Activated CD8-positive, alpha-beta memory T cell treated with anti-CD3 and anti-CD28 coated beads for 24 hours (primary cell): ENCODE measurements at regions not wholly inside any gene's neighbourhood (a gene's known extent, or its start where the extent isn't known, plus 50 kb on each side); places are given as distances from the start of the nearest gene placed in this dataset.
"Not testable (repeated sequence)": the region's sequence is repeated elsewhere in the genome, so short reads cannot be mapped to it uniquely, and the experiment has no call there.

Experiments used
- DNase-seq: peaks from one replicate; pipeline ENCODE4 v3.0.0-alpha.2; 2020

DNA sequence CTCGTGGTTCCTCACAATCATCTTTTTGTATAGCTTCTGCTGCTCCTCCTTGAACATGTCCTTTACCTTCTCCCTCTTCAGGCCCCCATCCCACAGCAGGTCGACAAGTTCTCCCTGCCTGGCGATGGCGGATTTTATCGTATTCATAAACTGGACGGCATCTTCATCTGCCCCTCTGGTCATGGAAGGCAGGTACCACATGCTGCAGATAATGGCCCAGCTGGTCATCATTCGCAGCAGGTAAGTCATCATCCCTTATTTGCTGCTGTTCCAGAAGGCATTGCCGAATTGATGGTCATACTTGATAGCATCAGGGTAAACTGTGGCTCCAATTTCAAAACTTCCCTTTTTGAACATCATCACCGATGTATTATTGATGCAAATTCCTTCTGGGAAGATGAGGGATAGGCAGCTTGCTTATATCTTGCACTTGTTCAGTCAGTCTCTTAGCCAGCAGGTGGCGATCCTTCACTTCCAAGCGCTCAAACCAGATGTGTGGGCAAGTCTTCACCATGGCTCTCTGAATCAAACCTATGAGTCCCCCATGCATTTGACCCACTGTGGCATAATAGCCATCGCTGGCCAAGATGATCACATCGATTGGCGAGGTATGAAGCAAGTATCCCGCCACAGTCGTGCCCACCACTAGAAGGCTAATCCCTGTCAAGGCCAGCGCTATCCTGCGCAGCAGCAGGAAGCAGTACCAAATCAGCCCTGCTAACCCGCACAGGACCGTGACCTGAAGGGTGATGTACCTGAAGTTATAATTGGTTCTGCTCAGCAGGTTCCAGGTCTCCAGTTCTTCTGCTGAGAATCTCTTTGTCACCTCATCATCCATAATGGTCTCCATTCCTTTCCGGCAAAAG, 381.5 kb upstream of the STXBP6 start:
- DNase-seq = no peak

DNA sequence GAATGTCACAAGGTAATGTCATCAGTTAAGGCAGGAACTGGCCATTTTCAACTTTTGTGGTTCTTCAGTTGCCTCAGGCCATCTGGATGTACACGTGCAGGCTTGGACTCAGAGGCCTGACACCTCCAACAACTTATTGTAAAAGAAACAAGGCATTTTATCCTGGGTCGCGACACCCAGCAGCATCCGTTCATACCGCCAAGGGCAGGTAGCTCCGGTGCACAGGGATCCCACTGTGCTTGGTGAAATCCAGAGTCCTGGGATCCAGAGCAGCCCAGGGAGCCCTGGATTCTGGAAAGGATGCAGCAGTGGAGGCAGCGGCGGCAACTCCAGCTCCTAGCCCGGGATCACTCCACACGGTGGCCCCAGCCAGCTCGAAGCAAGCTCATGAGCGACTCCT, 380.9 kb upstream of the STXBP6 start:
- no peak for DNase-seq

DNA sequence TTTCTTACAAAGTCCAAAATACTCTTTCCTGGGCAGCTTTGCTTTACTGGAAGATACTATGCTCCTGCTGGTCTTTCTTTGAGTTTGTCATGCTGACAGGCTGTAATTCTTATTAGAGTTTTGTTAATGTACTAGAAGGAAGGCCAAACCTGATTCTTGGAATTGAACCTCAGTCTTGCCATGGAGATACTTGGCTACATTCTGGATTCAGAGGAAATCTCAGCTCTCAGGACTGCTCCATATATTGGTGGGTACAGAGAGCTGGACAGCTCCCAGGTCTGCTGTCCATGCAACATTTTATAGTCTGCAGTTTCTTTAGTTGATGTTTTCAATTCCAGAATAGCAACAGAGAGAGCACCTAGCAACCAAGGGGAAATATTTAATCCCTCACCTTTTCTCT, 363.1 kb upstream of the STXBP6 start:
- DNase-seq = no peak

DNA sequence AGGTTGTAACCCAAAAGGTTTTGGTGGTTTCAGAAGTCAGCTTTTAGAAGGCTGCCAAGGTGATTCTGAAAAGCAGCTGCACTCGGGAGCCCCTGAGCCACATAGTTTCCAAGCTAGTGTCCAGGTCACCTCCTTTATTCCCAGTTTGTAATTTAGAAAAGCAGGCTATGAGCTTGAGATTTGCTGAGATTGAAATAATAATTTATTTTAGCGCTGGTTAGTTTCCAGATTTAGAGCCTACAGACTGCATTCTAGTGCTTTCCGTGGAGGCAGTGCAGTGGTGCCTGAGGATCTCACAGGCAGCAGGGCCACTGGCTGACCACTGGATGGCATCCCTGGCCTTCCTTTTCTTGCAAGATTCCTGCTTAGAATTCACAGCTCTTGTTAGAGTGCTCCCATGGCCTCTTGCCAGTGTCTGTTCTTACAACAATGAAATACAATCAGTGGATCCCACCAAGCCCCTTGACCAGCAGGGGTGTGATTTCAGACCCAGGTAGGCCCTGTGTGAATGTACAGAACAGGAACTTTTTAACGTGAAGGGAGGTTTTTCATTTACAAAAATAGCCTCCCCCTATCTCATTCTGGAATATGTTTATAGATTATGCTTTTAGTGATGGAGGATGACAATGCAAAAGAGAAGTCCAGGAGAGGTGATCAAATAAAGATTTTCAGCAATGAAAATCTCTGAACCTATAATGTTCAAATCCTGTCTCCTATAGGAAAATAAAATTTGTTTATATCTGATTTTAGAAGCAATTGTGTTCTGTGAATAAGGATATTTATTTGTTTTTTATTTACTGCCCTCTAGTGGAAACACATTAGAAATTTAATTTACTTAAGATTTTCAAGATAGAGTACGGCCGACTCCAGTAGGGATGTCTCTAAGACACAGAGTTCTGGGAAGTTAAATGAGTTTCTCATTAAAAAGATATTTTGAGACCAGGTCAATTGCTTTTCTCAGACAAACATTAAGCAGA, 362.1 kb upstream of the STXBP6 start:
- no peak for DNase-seq

DNA sequence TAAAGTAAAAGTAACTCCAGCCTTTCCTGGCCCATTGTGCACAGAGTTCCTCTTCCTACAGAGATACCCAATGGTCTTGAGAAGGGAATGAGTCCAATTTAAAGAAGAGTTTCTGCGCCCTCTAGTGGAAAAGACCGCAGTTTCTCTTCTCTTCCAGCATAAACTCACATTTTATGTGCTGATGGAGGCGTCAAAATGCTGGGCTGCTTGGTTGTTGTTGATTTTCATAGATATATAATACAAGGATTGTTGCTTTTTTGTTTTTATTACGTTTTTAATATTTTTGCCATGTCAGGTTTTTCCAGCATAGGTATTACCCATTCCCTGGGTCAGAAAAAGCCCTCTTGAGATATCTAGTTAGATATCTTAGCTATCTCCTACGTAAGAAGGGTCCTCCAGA, 356.9 kb upstream of the STXBP6 start:
- no peak for DNase-seq

DNA sequence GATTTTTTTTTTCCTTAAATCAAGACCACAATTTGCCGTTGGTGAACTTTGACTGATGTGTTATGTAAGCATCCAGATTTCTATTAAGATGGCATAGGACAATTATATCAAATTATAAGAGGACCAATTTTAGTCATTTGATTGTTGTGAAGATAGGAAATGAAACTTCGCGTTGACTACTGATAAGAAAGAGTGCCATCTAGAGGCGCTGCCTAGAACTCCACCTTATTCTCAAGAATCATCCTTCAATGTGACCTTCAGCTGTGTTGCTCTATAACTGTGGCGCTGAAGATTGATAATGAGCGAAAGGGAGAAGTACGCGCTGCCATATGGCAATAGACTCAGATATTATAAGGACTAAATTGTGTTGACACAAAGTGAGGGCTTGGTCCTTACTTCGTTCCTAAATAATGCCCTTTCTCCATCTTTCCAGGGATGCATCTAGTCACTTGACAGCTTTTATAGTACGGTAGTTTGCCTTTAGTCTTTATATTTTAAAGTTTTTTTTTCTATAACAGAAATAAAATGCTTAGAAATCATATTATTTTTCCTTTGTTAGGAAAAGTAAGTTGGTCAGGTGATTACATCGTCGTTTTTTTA, 350.8 kb upstream of the STXBP6 start:
- no peak for DNase-seq

DNA sequence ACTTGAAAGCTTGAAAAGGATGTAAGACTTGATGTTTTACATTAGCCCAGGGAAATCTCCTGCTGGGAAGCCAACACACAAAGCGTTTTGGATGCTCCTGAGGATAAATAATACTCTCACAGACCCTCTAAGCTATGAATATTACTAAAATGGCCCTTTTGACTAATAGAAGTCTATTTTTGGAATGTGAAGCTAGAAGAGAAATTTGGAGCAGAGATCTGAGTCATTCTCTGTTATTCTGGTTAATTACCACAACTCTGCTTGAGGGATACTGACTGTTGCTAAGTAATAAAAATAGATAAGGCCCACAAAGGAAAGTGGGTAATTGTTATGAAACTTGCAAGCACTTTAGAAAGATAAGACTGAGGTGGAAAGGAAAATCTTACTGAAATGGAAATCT, 346.2 kb upstream of the STXBP6 start:
- DNase-seq = no peak

DNA sequence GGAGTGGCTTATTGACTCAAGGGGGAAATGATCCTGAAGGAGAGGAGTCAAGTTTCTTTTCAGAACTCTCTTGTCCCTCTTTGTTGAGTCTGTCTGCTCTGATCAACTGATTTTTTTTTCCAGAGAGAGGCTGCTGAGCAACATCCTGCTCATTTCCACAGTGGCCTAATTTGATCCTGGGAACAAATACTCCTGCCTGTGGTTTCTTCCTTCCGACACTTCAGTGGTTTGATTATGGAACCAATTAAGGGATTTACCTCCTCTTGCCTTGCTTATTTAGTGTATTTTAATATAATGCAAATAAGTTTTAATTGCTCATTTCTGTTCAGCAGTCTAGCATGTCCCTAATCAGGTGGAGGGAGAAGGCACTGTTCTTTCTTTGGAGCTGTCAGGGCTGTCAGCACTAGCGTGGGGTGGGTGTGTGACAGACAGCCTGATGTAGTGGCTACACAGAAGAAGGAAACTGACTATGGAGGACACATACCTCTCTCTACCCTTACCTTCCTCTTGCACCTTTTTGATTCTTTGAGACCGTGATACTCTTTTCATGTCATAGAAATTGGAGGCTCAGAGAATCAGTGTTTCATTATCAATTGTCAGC, 344.9 kb upstream of the STXBP6 start:
- no peak for DNase-seq

DNA sequence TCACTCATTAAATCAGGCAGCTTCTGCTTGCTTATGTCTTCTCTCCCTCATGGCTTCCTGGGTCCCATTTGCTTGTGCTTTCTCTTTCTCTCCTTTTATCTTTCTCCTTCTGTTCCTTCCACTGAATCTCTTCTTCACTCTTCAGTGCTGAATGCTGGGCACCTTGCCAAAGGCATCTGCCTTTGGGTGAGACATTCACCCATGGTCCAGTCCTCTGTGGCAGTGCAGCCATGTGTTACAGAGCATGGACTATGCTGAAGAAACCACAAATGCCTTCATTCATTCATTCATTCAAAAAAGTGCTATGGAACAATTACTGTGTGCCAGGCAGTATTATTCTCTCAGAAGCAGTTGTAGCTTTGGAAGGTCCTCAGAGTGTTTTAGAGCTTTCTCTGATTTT, 344.4 kb upstream of the STXBP6 start:
- no peak for DNase-seq

DNA sequence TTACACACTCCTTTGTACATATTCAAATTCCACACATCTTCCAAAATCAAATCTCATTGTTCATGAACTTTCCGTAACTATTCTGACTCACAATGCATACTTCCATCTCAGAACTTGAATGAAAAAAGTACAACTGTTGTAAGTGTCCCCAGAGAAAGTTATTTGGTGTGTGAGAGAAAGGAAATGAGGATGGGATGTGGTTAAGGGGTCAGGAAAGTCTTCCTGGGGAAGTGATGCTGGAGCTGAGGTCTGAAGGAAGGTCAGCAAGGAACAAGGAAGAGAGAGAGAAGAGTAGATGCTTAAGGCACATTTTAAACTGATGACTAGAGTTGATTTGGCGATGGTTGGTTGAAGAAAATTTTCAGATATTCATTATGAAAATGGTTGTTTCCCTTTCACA, 340.0 kb upstream of the STXBP6 start:
- DNase-seq = no peak

DNA sequence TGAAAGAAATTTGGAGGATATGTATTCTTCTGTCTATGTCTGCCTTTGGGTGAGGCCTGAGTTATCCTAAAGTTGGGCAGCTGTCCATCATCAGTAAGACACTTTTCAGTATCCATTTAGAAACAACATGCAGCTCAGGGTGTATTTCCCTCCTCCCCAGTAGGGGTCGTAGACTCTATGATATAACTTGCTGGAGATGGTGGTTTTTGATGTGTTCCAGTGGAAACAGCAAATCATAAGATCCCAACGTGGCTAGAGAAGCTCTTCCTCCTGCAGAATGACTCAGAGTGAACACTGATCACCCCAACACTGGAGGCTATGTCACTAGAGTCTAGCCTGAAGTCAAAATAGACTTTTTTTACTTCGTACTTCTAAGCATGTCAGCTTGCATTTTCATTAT, 331.6 kb upstream of the STXBP6 start:
- DNase-seq = no peak

DNA sequence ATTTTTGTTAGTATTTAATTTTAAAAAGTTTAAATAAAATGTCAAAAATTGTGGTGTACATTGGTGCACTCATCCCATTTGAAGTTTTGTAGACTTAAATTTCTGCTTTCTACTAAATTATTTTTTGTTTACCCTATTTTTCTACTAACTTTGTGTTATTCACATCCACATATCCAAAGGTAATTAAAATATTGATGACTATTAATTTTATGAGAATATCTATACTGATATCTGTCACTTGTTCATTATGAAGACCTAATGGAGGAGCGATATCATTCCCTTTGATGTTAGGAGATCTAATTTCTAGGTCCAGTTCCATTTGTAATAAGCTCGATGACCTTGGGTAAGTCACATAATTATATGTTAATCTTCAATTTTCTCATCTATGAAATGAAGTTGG, 325.7 kb upstream of the STXBP6 start:
- no peak for DNase-seq

DNA sequence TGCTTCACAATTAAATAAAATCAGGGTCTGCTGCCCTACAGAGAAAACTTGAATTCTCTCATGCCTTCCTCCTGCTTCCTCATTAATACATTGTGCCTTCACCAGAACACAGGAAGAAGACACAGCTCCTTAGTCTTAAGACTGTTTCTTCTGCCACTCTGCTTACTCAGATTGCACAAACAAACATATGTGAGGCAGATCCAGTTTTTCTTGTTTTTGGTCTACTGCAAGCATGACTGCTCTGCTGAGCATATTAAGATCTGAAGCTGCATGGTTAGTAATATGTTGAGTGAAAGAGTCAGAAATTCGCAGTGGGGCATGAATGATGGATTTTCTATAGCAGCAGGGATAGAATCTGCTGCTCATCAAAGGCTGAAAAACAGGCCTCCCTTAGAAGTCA, 321.1 kb upstream of the STXBP6 start:
- DNase-seq = no peak

DNA sequence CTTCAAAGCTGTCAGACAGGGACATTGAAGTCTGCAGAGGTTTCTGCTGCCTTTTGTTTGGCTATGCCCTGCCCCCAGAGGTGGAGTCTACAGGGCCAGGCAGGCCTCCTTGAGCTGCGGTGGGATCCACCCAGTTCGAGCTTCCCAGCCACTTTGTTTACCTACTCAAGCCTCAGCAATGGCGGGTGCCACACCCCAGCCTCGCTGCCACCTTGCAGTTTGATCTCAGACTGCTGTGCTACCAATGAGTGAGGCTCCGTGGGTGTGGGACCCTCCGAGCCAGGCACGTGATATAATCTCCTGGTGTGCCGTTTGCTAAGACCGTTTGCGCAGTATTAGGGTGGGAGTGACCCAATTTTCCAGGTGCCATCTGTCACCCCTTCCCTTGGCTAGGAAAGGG, 320.1 kb upstream of the STXBP6 start:
- DNase-seq = not testable (repeated sequence)

DNA sequence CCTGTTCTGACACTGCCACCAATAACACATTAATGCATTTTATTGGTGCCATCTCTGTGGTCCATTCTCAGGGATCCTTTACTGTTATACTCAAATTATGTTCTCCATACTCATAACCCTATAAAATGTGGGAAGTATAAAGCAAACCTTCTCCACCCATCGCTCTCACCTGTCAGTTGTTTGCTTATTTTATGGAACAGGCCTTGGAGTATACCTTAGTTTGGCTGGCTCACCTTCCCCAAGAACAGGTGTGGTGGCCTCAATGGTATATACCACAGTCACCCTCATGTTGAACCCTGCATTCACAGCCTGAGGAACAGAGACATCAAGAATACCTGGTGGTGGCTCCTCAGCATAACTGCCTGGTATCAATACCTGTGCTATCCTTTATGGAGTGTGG, 308.4 kb upstream of the STXBP6 start:
- no peak for DNase-seq

DNA sequence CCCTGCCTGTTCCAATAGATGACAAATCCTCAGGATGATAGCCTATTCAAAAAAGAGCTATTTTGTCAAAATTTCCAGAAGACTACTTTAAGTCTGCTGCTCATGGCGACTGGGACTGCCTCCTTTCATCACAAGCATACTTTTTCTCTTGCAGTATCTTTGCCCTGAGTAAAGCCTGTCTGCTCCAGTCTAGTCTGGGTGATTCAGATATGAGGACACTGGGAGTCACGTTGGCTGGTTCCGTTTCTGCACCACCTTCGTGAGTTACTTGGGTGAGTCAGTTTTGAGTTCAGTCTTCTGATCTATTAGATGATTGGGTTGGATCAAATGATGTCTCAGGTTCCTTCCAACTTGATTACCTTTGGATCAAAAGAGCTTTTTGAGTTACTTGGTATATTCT, 301.3 kb upstream of the STXBP6 start:
- DNase-seq = no peak

DNA sequence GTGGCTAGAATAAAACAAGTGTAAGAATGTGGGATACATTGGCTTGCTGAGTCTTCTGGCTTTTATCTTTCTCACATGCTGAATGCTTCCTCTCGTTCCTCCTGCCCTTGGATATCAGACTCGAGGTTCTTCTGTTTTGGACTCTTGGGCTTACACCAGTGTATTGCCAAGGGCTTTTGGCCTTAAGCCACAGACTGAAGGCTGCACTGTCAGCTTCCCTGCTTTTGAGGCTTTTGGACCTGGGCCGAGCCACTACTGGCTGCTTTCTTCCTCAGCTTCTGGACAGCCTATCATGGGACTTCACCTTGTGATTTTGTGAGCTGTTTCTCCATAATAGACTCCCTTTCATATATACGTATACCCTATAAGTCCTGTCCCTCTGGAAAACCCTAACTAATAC, 300.9 kb upstream of the STXBP6 start:
- no peak for DNase-seq

DNA sequence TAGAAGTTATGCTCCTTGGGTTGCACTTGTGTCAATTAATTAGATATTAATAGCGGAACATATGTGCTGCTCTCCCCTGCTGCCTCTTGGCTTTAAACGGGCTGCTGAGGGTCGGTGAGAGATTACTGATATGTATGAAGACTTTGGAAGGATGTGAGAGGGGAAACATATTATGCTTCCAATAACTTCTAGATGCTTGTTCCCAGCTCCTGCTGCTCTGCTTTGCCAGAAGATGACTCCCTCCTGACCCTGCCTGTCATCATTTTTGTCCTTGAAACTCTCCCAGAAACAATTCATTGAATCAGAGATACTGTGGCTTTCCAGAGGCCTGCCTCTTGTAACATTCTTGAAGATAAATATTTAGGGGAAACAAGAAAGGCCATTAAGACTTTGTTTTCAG, 300.1 kb upstream of the STXBP6 start:
- DNase-seq = no peak

DNA sequence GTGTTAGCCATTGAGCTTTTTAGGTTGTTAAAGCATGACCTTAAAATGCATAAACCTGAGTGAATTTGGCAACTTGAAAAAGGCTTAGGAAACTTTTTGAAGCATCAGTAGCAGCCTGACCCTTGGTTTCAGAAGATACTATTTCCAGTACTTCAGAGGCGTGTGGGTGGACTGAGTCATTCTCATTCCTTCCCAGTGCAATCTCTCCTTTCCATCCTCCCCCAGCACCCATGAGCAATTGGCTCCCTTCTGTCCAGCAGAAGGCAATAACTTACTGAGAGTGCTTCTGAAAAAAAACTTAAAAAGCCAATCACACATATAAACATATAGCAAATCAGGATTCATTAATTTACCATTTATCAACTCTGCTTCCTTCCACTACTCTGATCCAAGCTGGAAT, 299.3 kb upstream of the STXBP6 start:
- DNase-seq = no peak

DNA sequence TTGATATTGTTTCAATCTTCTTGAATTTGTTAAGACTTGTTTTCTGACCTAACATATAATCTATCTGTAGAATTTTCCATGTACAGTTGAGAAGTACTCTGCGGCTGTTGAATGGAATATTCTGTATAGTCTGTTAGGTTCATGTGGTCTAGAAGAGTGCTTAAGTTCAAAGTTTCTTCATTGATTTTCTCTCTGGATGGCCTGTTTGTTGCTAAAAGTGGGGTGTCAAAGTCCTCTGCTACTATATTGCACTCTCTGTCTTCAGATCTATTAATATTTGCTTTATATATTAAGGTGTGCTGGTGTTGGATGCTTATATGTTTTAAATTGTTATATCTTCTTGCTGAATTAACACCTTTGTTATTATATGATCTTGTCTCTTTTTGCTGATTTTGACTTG, 290.9 kb upstream of the STXBP6 start:
- DNase-seq = no peak

DNA sequence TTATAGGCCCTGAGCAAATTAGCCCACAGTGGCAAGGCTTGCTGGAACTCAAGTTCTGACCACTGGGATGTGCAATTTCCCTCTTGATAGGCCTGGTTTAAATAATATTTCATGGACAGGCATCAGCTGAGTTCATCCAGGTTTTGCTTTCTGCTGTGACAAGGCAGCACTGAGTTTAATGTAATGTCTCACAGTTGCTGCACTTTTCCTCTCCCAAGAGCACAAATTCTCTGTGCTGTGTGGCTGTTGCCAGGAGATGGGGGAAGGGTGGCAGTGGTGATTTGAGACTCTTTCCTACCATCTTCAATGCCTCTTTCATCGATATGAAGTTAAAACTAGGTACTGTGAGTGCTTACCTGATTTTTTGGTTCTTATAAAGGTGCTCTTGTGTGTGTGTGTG, 272.8 kb upstream of the STXBP6 start:
- no peak for DNase-seq

DNA sequence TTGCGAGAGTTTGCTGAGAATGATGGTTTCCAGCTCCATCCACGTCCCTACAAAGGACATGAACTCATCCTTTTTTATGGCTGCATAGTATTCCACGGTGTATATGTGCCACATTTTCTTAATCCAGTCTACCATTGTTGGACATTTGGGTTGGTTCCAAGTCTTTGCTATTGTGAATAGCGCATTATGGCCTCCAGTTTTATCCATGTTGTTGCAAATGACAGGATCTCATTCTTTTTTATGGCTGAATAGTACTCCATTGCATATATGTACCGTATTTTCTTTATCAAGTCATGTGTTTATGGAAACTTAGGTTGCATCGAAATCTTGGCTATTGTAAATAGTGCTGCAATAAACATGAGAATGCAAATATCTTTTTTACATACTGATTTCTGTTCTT, 266.1 kb upstream of the STXBP6 start:
- not testable (repeated sequence) for DNase-seq

DNA sequence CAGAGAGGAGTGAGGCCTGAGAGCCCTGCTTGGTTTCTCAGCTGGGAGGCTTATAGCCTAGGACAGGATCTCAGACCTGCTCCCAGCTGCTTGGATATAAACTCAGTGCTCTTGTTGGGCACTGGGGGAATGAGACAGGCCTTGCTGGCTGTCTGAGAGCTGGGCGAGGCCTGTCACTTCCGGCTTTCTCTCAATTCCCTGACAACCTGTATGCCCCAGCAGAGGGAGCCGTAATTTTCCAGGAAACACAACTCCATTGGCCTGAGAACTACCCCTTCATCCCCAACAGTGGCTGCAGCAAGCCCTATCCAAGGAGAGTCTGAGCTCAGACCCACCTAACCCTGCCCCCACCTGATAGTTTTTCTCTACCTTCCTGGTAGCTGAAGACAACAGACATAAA, 258.3 kb upstream of the STXBP6 start:
- DNase-seq = no peak
